Heart left ventricle (tissue), 13 donors: ENCODE measurements at regions not wholly inside any gene's neighbourhood (a gene's known extent, or its start where the extent isn't known, plus 50 kb on each side); places are given as distances from the start of the nearest gene placed in this dataset.

ENCODE experiments used
- CTCF ChIP-seq, 12 donors: fragments of 200-600 bp; sonication (generic) in 4 of 12; IDR thresholded peaks; one replicate each; pipeline versions ENCODE4 v1.5.0 to v1.8.0; 2018 to 2022; ENCODE audit warnings: antibody characterized with exemption in 12 of 12, mild to moderate bottlenecking in 5 of 12
- POLR2A ChIP-seq, 2 donors: fragments of 450-650 bp; IDR thresholded peaks; one replicate each; pipeline ENCODE4 v1.6.1; 2017; ENCODE audit warnings: antibody characterized with exemption in 2 of 2, mild to moderate bottlenecking in 2 of 2, moderate library complexity in 2 of 2
- donor health status: ischemic (EF 13 %, LVEDD 7.1; RV severe dilation, severe dysfunction).
- donor health status: DM: no; HTN: yes; CAD: no.
- donor health status: DM: no; HTN: no; CAD: no.
- donor health status: ischemic (EF 25% LVEDD 6.9; RV normal size, moderate dysfunction).
- donor health status: ischemic (EF 25% LVEDD 5.7; RV mildly dilated, moderate dysfunction).
- donor health status: ischemic (EF 35%, LVEDD 5.7; RV mildly dilated, moderate dysfunction).
- donor health status: nonischemic (EF 11% LVEDD 7.7; RV severe dilation, severe dysfunction).
- donor health status: DM: yes; HTN: yes; CAD: no.
- donor health status: PGD.
- donor health status: ischemic (EF 29% LVEDD 5.4; RV normal size, mild dysfunction).
- donor health status: nonischemic (EF 23%, LVEDD 6.1; RV moderate dilation, normal function).

- no peak for TF ChIP-seq CTCF (IDR thresholded peaks at IDR 0.05)
- no peak for TF ChIP-seq POLR2A (IDR thresholded peaks at IDR 0.05)
These were observed 562.3 kb downstream of the CCSER2 start for GRCh38 chr10:84890706-84891105.
